ENCODE measurements at regions not wholly inside any gene's neighbourhood (a gene's known extent, or its start where the extent isn't known, plus 50 kb on each side); places are given as distances from the start of the nearest gene placed in this dataset.

- no peaks in the 10 kb centered on the region for H3K27me3 ChIP-seq (ENCODE audit: control insufficient read depth in 3 of 3, insufficient read depth in 3 of 3, low read depth in 1 of 3, low read length in 3 of 3)
- H2BK120ac ChIP-seq (ENCODE audit: low read depth, low read length), result no peak overlapping the region
- peaks cover 0 to 8% of the 10 kb centered on the region in 2 donors for H3K4me1 ChIP-seq (ENCODE audit: control insufficient read depth in 2 of 2, insufficient read depth in 1 of 2, low read depth in 1 of 2, low read length in 2 of 2)
- H3K79me1 ChIP-seq (ENCODE audit: low read depth, low read length), result no peaks in the 10 kb centered on the region
- H4K8ac ChIP-seq (ENCODE audit: low read depth, low read length), result no peak overlapping the region
- no peak overlapping the region for H2AK5ac ChIP-seq (ENCODE audit: low read depth, low read length)
- H3K27ac ChIP-seq (replicated peaks; ENCODE audit: low read length), result no peak overlapping the region
- DNase-seq (ENCODE audit: low spot score), result no peak
- no peak overlapping the region for H2BK5ac ChIP-seq (ENCODE audit: low read length)
- no peak overlapping the region for H3K14ac ChIP-seq (ENCODE audit: low read length)
- no peak overlapping the region for H3K9ac ChIP-seq (ENCODE audit: low read depth, low read length, poor library complexity)
- no peak overlapping the region for H2BK12ac ChIP-seq (ENCODE audit: low read length)
- H3K36me3 ChIP-seq (replicated peaks in 1 of 2; ENCODE audit: control insufficient read depth in 2 of 2, insufficient read depth in 2 of 2, low read length in 2 of 2), result no peaks in the 10 kb centered on the region
- H3K4ac ChIP-seq (ENCODE audit: low read length), result no peak overlapping the region
- no peak overlapping the region for H3K4me3 ChIP-seq (ENCODE audit: low read length in 2 of 2)
- peaks cover 0 to 1% of the 10 kb centered on the region in 2 donors for H3K9me3 ChIP-seq (replicated peaks in 1 of 2; ENCODE audit: control insufficient read depth in 2 of 2, insufficient read depth in 1 of 2, low read depth in 1 of 2, low read length in 2 of 2)
- H4K91ac ChIP-seq (ENCODE audit: low read depth, low read length, poor library complexity), result no peak overlapping the region
- H3K18ac ChIP-seq (ENCODE audit: low read length), result no peak overlapping the region
- no peak overlapping the region for H3K4me2 ChIP-seq (ENCODE audit: insufficient read depth, low read length, poor library complexity, severe bottlenecking)
- WGBS, 2 donors (ENCODE audit: extremely low coverage in 2 of 2, insufficient read length in 2 of 2, insufficient replicate concordance in 1 of 2), result no CpG with 5 or more reads among the region's 1 CpG
- no peak overlapping the region for H2BK15ac ChIP-seq (ENCODE audit: low read length)
- H3K23ac ChIP-seq (ENCODE audit: low read depth, low read length, poor library complexity), result no peak overlapping the region
- H2AFZ ChIP-seq (ENCODE audit: low read length), result no peak overlapping the region
Observed at GRCh38 chr12:114274131-114274530, 131.8 kb downstream of the TBX5 start.

GRCh38 chr12:114272605-114273004, 133.3 kb downstream of the TBX5 start:
- Histone ChIP-seq H3K9me3 (replicated peaks in 1 of 2; ENCODE audit: control insufficient read depth in 2 of 2, insufficient read depth in 1 of 2, low read depth in 1 of 2, low read length in 2 of 2) (peaks cover 0 to 2% of the 10 kb centered on the region in 2 donors), H3K9ac (ENCODE audit: low read depth, low read length, poor library complexity) (no peak overlapping the region), H4K8ac (ENCODE audit: low read depth, low read length) (no peak overlapping the region), H3K4me3 (ENCODE audit: low read length in 2 of 2) (no peak overlapping the region), H3K14ac (ENCODE audit: low read length) (no peak overlapping the region), H2BK120ac (ENCODE audit: low read depth, low read length) (no peak overlapping the region), H2AFZ (ENCODE audit: low read length) (no peak overlapping the region), H3K79me1 (ENCODE audit: low read depth, low read length) (no peaks in the 10 kb centered on the region), H3K4me2 (ENCODE audit: insufficient read depth, low read length, poor library complexity, severe bottlenecking) (no peak overlapping the region), H3K23ac (ENCODE audit: low read depth, low read length, poor library complexity) (no peak overlapping the region), H2AK5ac (ENCODE audit: low read depth, low read length) (no peak overlapping the region), H2BK5ac (ENCODE audit: low read length) (no peak overlapping the region), H2BK12ac (ENCODE audit: low read length) (no peak overlapping the region), H3K4ac (ENCODE audit: low read length) (no peak overlapping the region), H3K4me1 (ENCODE audit: control insufficient read depth in 2 of 2, insufficient read depth in 1 of 2, low read depth in 1 of 2, low read length in 2 of 2) (peaks cover 0 to 10% of the 10 kb centered on the region in 2 donors), H2BK15ac (ENCODE audit: low read length) (no peak overlapping the region), H3K27me3 (ENCODE audit: control insufficient read depth in 3 of 3, insufficient read depth in 3 of 3, low read depth in 1 of 3, low read length in 3 of 3) (no peaks in the 10 kb centered on the region), H4K91ac (ENCODE audit: low read depth, low read length, poor library complexity) (no peak overlapping the region), H3K27ac (replicated peaks; ENCODE audit: low read length) (no peak overlapping the region), H3K36me3 (replicated peaks in 1 of 2; ENCODE audit: control insufficient read depth in 2 of 2, insufficient read depth in 2 of 2, low read length in 2 of 2) (no peaks in the 10 kb centered on the region), H3K18ac (ENCODE audit: low read length) (no peak overlapping the region)
- no CpG with 5 or more reads among the region's 5 CpGs for WGBS, 2 donors (ENCODE audit: extremely low coverage in 2 of 2, insufficient read length in 2 of 2, insufficient replicate concordance in 1 of 2)
- no peak for DNase-seq (ENCODE audit: low spot score)

- Histone ChIP-seq H3K18ac (ENCODE audit: low read length) (no peak overlapping the region), H4K91ac (ENCODE audit: low read depth, low read length, poor library complexity) (no peak overlapping the region), H2AFZ (ENCODE audit: low read length) (no peak overlapping the region), H2BK12ac (ENCODE audit: low read length) (no peak overlapping the region), H3K4me2 (ENCODE audit: insufficient read depth, low read length, poor library complexity, severe bottlenecking) (no peak overlapping the region), H3K4me1 (ENCODE audit: control insufficient read depth in 2 of 2, insufficient read depth in 1 of 2, low read depth in 1 of 2, low read length in 2 of 2) (peaks cover 0 to 10% of the 10 kb centered on the region in 2 donors), H3K27me3 (ENCODE audit: control insufficient read depth in 3 of 3, insufficient read depth in 3 of 3, low read depth in 1 of 3, low read length in 3 of 3) (no peaks in the 10 kb centered on the region), H3K36me3 (replicated peaks in 1 of 2; ENCODE audit: control insufficient read depth in 2 of 2, insufficient read depth in 2 of 2, low read length in 2 of 2) (no peaks in the 10 kb centered on the region), H2BK15ac (ENCODE audit: low read length) (no peak overlapping the region), H2AK5ac (ENCODE audit: low read depth, low read length) (no peak overlapping the region), H3K27ac (replicated peaks; ENCODE audit: low read length) (no peak overlapping the region), H2BK5ac (ENCODE audit: low read length) (no peak overlapping the region), H2BK120ac (ENCODE audit: low read depth, low read length) (no peak overlapping the region), H3K9ac (ENCODE audit: low read depth, low read length, poor library complexity) (no peak overlapping the region), H3K9me3 (replicated peaks in 1 of 2; ENCODE audit: control insufficient read depth in 2 of 2, insufficient read depth in 1 of 2, low read depth in 1 of 2, low read length in 2 of 2) (peaks cover 0 to 2% of the 10 kb centered on the region in 2 donors), H3K23ac (ENCODE audit: low read depth, low read length, poor library complexity) (no peak overlapping the region), H3K14ac (ENCODE audit: low read length) (no peak overlapping the region), H3K79me1 (ENCODE audit: low read depth, low read length) (no peaks in the 10 kb centered on the region), H4K8ac (ENCODE audit: low read depth, low read length) (no peak overlapping the region), H3K4me3 (ENCODE audit: low read length in 2 of 2) (no peak overlapping the region), H3K4ac (ENCODE audit: low read length) (no peak overlapping the region)
- no peak for DNase-seq (ENCODE audit: low spot score)
- no CpG with 5 or more reads among the region's 2 CpGs for WGBS, 2 donors (ENCODE audit: extremely low coverage in 2 of 2, insufficient read length in 2 of 2, insufficient replicate concordance in 1 of 2)
Observed at GRCh38 chr12:114272071-114272470, 133.9 kb downstream of the TBX5 start.

GRCh38 chr12:114269153-114269552, 136.8 kb downstream of the TBX5 start:
- Histone ChIP-seq H2AK5ac (ENCODE audit: low read depth, low read length) (no peak overlapping the region), H3K23ac (ENCODE audit: low read depth, low read length, poor library complexity) (no peak overlapping the region), H3K4me1 (ENCODE audit: control insufficient read depth in 2 of 2, insufficient read depth in 1 of 2, low read depth in 1 of 2, low read length in 2 of 2) (peaks cover 0 to 4% of the 10 kb centered on the region in 2 donors), H3K14ac (ENCODE audit: low read length) (no peak overlapping the region), H2BK15ac (ENCODE audit: low read length) (no peak overlapping the region), H3K4me2 (ENCODE audit: insufficient read depth, low read length, poor library complexity, severe bottlenecking) (no peak overlapping the region), H3K36me3 (replicated peaks in 1 of 2; ENCODE audit: control insufficient read depth in 2 of 2, insufficient read depth in 2 of 2, low read length in 2 of 2) (no peaks in the 10 kb centered on the region), H2AFZ (ENCODE audit: low read length) (peak overlapping the region; percentile 24), H2BK120ac (ENCODE audit: low read depth, low read length) (no peak overlapping the region), H3K4me3 (ENCODE audit: low read length in 2 of 2) (peak overlapping the region in 1 of 2 donors; percentile 4), H3K9ac (ENCODE audit: low read depth, low read length, poor library complexity) (no peak overlapping the region), H3K27ac (replicated peaks; ENCODE audit: low read length) (no peak overlapping the region), H4K91ac (ENCODE audit: low read depth, low read length, poor library complexity) (no peak overlapping the region), H3K18ac (ENCODE audit: low read length) (no peak overlapping the region), H3K9me3 (replicated peaks in 1 of 2; ENCODE audit: control insufficient read depth in 2 of 2, insufficient read depth in 1 of 2, low read depth in 1 of 2, low read length in 2 of 2) (peaks cover 0 to 2% of the 10 kb centered on the region in 2 donors), H2BK5ac (ENCODE audit: low read length) (no peak overlapping the region), H3K27me3 (ENCODE audit: control insufficient read depth in 3 of 3, insufficient read depth in 3 of 3, low read depth in 1 of 3, low read length in 3 of 3) (no peaks in the 10 kb centered on the region), H4K8ac (ENCODE audit: low read depth, low read length) (no peak overlapping the region), H3K79me1 (ENCODE audit: low read depth, low read length) (no peaks in the 10 kb centered on the region), H2BK12ac (ENCODE audit: low read length) (no peak overlapping the region), H3K4ac (ENCODE audit: low read length) (no peak overlapping the region)
- no CpG with 5 or more reads among the region's 2 CpGs for WGBS, 2 donors (ENCODE audit: extremely low coverage in 2 of 2, insufficient read length in 2 of 2, insufficient replicate concordance in 1 of 2)
- no peak for DNase-seq (ENCODE audit: low spot score)
